GM12878 (cell line): ENCODE measurements at regions not wholly inside any gene's neighbourhood (a gene's known extent, or its start where the extent isn't known, plus 50 kb on each side); places are given as distances from the start of the nearest gene placed in this dataset.

Experiments
- BACH1 ChIP-seq: fragments of 450-650 bp; IDR thresholded peaks from 2 replicates; pipeline ENCODE4 v1.6.1; 2017; ENCODE audit warnings: mild to moderate bottlenecking, borderline replicate concordance
- BCL11A ChIP-seq: IDR thresholded peaks from 2 replicates; pipeline ENCODE4 v1.6.1; 2011; ENCODE audit warnings: low read depth, low read length
- CBX5 ChIP-seq: sonication (generic); IDR thresholded peaks from 2 replicates; pipeline ENCODE4 v1.6.1; 2016; ENCODE audit warnings: low read depth, moderate library complexity, mild to moderate bottlenecking, inconsistent platforms
- DPF2 ChIP-seq: fragments of 450-650 bp; IDR thresholded peaks from 2 replicates; pipeline ENCODE4 v1.6.1; 2017; ENCODE audit warnings: mild to moderate bottlenecking
- EED ChIP-seq: sonication (generic); IDR thresholded peaks from 2 replicates; pipeline ENCODE4 v1.6.1; 2016; ENCODE audit warnings: antibody characterized with exemption, low read depth
- ELK1 ChIP-seq: IDR thresholded peaks from 2 replicates; pipeline ENCODE4 v1.6.1; 2012; ENCODE audit warnings: low read depth, low read length, improper control_type of control experiment
- ETV6 ChIP-seq, 2 experiments: fragments of 450-650 bp in 1 of 2; IDR thresholded peaks in 1 of 2; conservative IDR thresholded peaks in 1 of 2; 2 replicates each; pipeline ENCODE4 v1.6.1; 2014; ENCODE audit warnings: antibody characterized with exemption in 1 of 2, borderline replicate concordance in 1 of 2, low read depth in 1 of 2, mild to moderate bottlenecking in 1 of 2, moderate library complexity in 1 of 2
- GABPA ChIP-seq: IDR thresholded peaks from 2 replicates; pipeline ENCODE4 v1.6.1; 2014; ENCODE audit warnings: antibody characterized with exemption, low read depth, mild to moderate bottlenecking, inconsistent platforms
- HDAC2 ChIP-seq: fragments of 200-600 bp; sonication (generic); IDR thresholded peaks from 2 replicates; pipeline ENCODE4 v1.6.1; 2017
- IRF3 ChIP-seq: fragments of 450-650 bp; IDR thresholded peaks from 2 replicates; pipeline ENCODE4 v1.6.1; 2014; ENCODE audit warnings: mild to moderate bottlenecking
- JUNB ChIP-seq: IDR thresholded peaks from 2 replicates; pipeline ENCODE4 v1.6.1; 2016; ENCODE audit warnings: antibody characterized with exemption, mild to moderate bottlenecking
- MLLT1 ChIP-seq: fragments of 450-650 bp; IDR thresholded peaks from 2 replicates; pipeline ENCODE4 v1.6.1; 2016; ENCODE audit warnings: mild to moderate bottlenecking
- MTA2 ChIP-seq: fragments of 450-650 bp; IDR thresholded peaks from 2 replicates; pipeline ENCODE4 v1.6.1; 2016; ENCODE audit warnings: low read depth, mild to moderate bottlenecking, moderate library complexity
- POLR2A ChIP-seq: IDR thresholded peaks from 2 replicates; pipeline ENCODE4 v1.6.1; 2011; ENCODE audit warnings: low read depth, mild to moderate bottlenecking, low read length
- RFX5 ChIP-seq: IDR thresholded peaks from 2 replicates; pipeline ENCODE4 v1.6.1; 2011; ENCODE audit warnings: low read depth, low read length, improper control_type of control experiment
- SMAD1 ChIP-seq: fragments of 450-650 bp; IDR thresholded peaks from 2 replicates; pipeline ENCODE4 v1.6.1; 2018; ENCODE audit warnings: mild to moderate bottlenecking, low read depth; ENCODE audit not compliant: partially characterized antibody
- SMC3 ChIP-seq: IDR thresholded peaks from 2 replicates; pipeline ENCODE4 v1.6.1; 2011; ENCODE audit warnings: low read length, improper control_type of control experiment, borderline replicate concordance
- SP1 ChIP-seq: IDR thresholded peaks from one replicate; pipeline ENCODE4 v1.6.1; 2011; ENCODE audit warnings: low read depth, low read length
- SREBF2 ChIP-seq: IDR thresholded peaks from 2 replicates; pipeline ENCODE4 v1.6.1; 2012; ENCODE audit warnings: mild to moderate bottlenecking, low read length
- SUZ12 ChIP-seq: fragments of 200-600 bp; sonication (generic); IDR thresholded peaks from one replicate; pipeline ENCODE4 v1.6.1; 2018; ENCODE audit warnings: antibody characterized with exemption, mild to moderate bottlenecking; ENCODE audit not compliant: unreplicated experiment
- TARDBP ChIP-seq: IDR thresholded peaks from 2 replicates; pipeline ENCODE4 v1.6.1; 2016; ENCODE audit warnings: borderline replicate concordance
- USF1 ChIP-seq: IDR thresholded peaks from 2 replicates; pipeline ENCODE4 v1.6.1; 2011; ENCODE audit warnings: borderline replicate concordance, low read depth, mild to moderate bottlenecking, moderate library complexity, mixed read lengths, low read length; ENCODE audit not compliant: insufficient read depth; ENCODE audit errors: extremely low read length
- YY1 ChIP-seq: IDR thresholded peaks from 2 replicates; pipeline ENCODE4 v1.6.1; 2011; ENCODE audit warnings: low read depth, mild to moderate bottlenecking, low read length
- ZBTB11 ChIP-seq: fragments of 450-650 bp; formaldehyde crosslinking; IDR thresholded peaks from 2 replicates; pipeline ENCODE4 v1.5.0; 2022; ENCODE audit warnings: mild to moderate bottlenecking, missing genetic modification characterization
- ZNF24 ChIP-seq: fragments of 450-650 bp; IDR thresholded peaks from 2 replicates; pipeline ENCODE4 v1.6.1; 2017; ENCODE audit warnings: antibody characterized with exemption, mild to moderate bottlenecking
- ZNF384 ChIP-seq: IDR thresholded peaks from 2 replicates; pipeline ENCODE4 v1.6.1; 2012; ENCODE audit warnings: low read depth, mild to moderate bottlenecking, low read length, improper control_type of control experiment, borderline replicate concordance
- ZZZ3 ChIP-seq: IDR thresholded peaks from 2 replicates; pipeline ENCODE4 v1.6.1; 2011; ENCODE audit warnings: low read depth; ENCODE audit not compliant: control insufficient read depth, insufficient read length

- TF ChIP-seq HDAC2: no peak
- no peak for TF ChIP-seq RFX5
- no peak for TF ChIP-seq ZNF384
- no peak; the same call in 1 of the 2 replicates for TF ChIP-seq GABPA
- TF ChIP-seq JUNB: peak; percentile 92
- no peak for TF ChIP-seq USF1
- TF ChIP-seq TARDBP: no peak
- TF ChIP-seq ELK1: no peak
- TF ChIP-seq DPF2: no peak; the same call in 1 of the 2 replicates
- no peak for TF ChIP-seq ZBTB11
- no peak for TF ChIP-seq ZZZ3
- TF ChIP-seq BACH1: no peak
- TF ChIP-seq MTA2: 0 out of 2 replicates have a peak, but pooled peaks have one; percentile 35
- TF ChIP-seq BCL11A: peak; percentile 69
- TF ChIP-seq POLR2A: no peak
- TF ChIP-seq ETV6 (conservative IDR thresholded peaks at IDR 0.05 in 1 of 2, IDR thresholded peaks at IDR 0.05 in 1 of 2; ENCODE audit: borderline replicate concordance in 1 of 2, low read depth in 1 of 2): no peak
- no peak for TF ChIP-seq IRF3
- no peak for TF ChIP-seq SMC3
- TF ChIP-seq SMAD1: no peak
- peak; percentile 83; the same call in 1 of the 2 replicates for TF ChIP-seq EED
- TF ChIP-seq YY1: no peak
- TF ChIP-seq SP1: no peak
- TF ChIP-seq CBX5: no peak
- TF ChIP-seq ZNF24: no peak
- no peak for TF ChIP-seq SREBF2
- no peak for TF ChIP-seq SUZ12
- no peak for TF ChIP-seq MLLT1
These were observed 239.6 kb downstream of the PARM1 start (continued) for GRCh38 chr4:75172551-75172950.
